Esophagus muscularis mucosa (tissue), 4 donors: ENCODE measurements at regions not wholly inside any gene's neighbourhood (a gene's known extent, or its start where the extent isn't known, plus 50 kb on each side); places are given as distances from the start of the nearest gene placed in this dataset.

Experiments used
- DNase-seq: peaks from one replicate; pipeline ENCODE4 v3.0.0-alpha.2; 2017; ENCODE audit errors: extremely low spot score
- H3K27ac ChIP-seq, 4 donors: fragments of 200-600 bp; sonication (generic); replicated peaks in 1 of 4; 1 replicate in 3 of 4; 2 replicates in 1 of 4; pipeline ENCODE4 v1.5.1; 2016 to 2019; ENCODE audit warnings: mild to moderate bottlenecking in 1 of 4
- H3K27me3 ChIP-seq, 4 donors: fragments of 200-600 bp; sonication (generic); one replicate each; pipeline versions ENCODE4 v1.5.1 to v1.6.0; 2016 to 2019
- H3K36me3 ChIP-seq, 4 donors: fragments of 200-600 bp; sonication (generic); one replicate each; pipeline ENCODE4 v1.5.1; 2016 to 2019
- H3K4me1 ChIP-seq, 4 donors: fragments of 200-600 bp; sonication (generic); one replicate each; pipeline ENCODE4 v1.5.1; 2016 to 2019
- H3K4me3 ChIP-seq, 4 donors: fragments of 200-600 bp; sonication (generic); 1 replicate in 2 of 4; 2 replicates in 2 of 4; pipeline ENCODE4 v1.5.1; 2016 to 2019; ENCODE audit warnings: mild to moderate bottlenecking in 4 of 4, moderate library complexity in 1 of 4
- H3K9me3 ChIP-seq, 4 donors: fragments of 200-600 bp; sonication (generic); 1 replicate in 3 of 4; 2 replicates in 1 of 4; pipeline ENCODE4 v1.5.1; 2016 to 2019
- CTCF ChIP-seq, 3 experiments: fragments of 200-600 bp in 2 of 3; fragments of 450-650 bp in 1 of 3; sonication (generic) in 2 of 3; IDR thresholded peaks; one replicate each; pipeline ENCODE4 v1.5.1; 2017 to 2019; ENCODE audit warnings: antibody characterized with exemption in 3 of 3, mild to moderate bottlenecking in 2 of 3, moderate library complexity in 1 of 3
- EP300 ChIP-seq: sonication (generic); formaldehyde crosslinking; IDR thresholded peaks from one replicate; pipeline ENCODE4 v1.6.1; 2017; ENCODE audit warnings: antibody characterized with exemption
- POLR2A ChIP-seq: fragments of 450-650 bp; IDR thresholded peaks from one replicate; pipeline ENCODE4 v1.6.1; 2017; ENCODE audit warnings: antibody characterized with exemption, moderate library complexity, mild to moderate bottlenecking, low read depth
- POLR2AphosphoS5 ChIP-seq, 2 donors: sonication (generic); formaldehyde crosslinking; IDR thresholded peaks; one replicate each; pipeline ENCODE4 v1.6.1; 2017; ENCODE audit warnings: antibody characterized with exemption in 2 of 2
- WGBS: methylation state at CpG from one replicate; pipeline ENCODE4 v1.1.5; 2018; 5-methylcytosine and 5-hydroxymethylcytosine counted together
- intact Hi-C: fragments of 100-400 bp; cut with DNase I; formaldehyde crosslinking; loops from one replicate; pipeline ENCODE4 v1.15.1; 2023

GRCh38 chrX:51024106-51024696 is 113.7 kb downstream of the BMP15 start:
- WGBS, result 45% methylated on average over 5 of the region's 5 CpGs
- intact Hi-C loops, result loop anchor here (10.0 kb wide), 1 partner anchor 59 kb away; no protein-coding TSS in a partner anchor

GRCh38 chrX:51026862-51027261 is 116.3 kb downstream of the BMP15 start:
- no peak overlapping the region for H3K4me3 ChIP-seq
- H3K9me3 ChIP-seq, result no peaks in the 10 kb centered on the region
- no peak overlapping the region for H3K27ac ChIP-seq
- WGBS, result 86% methylated on average over 3 of the region's 3 CpGs
- no peaks in the 10 kb centered on the region for H3K27me3 ChIP-seq
- TF ChIP-seq POLR2A, result no peak
- TF ChIP-seq POLR2AphosphoS5 (IDR thresholded peaks at IDR 0.05), result no peak
- TF ChIP-seq EP300, result no peak
- no peak for TF ChIP-seq CTCF (IDR thresholded peaks at IDR 0.05)
- no peaks in the 10 kb centered on the region for H3K36me3 ChIP-seq
- DNase-seq, result no peak
- no peaks in the 10 kb centered on the region for H3K4me1 ChIP-seq
- intact Hi-C loops, result loop anchor here (10.0 kb wide), 1 partner anchor 62 kb away; no protein-coding TSS in a partner anchor

More at GRCh38 chrX:51024106-51024696, 113.7 kb downstream of the BMP15 start:
- no peaks in the 10 kb centered on the region for H3K27me3 ChIP-seq
- no peak for TF ChIP-seq POLR2A
- no peak for TF ChIP-seq EP300
- no peak for TF ChIP-seq POLR2AphosphoS5 (IDR thresholded peaks at IDR 0.05)
- no peak for TF ChIP-seq CTCF (IDR thresholded peaks at IDR 0.05)
- H3K4me3 ChIP-seq, result no peak overlapping the region
- peaks cover 0 to 8% (median 0%) of the 10 kb centered on the region in 4 donors for H3K9me3 ChIP-seq
- no peaks in the 10 kb centered on the region for H3K36me3 ChIP-seq
- H3K27ac ChIP-seq, result no peak overlapping the region
- no peaks in the 10 kb centered on the region for H3K4me1 ChIP-seq
- DNase-seq, result no peak

- Histone ChIP-seq H3K4me1 (no peaks in the 10 kb centered on the region), H3K27me3 (no peaks in the 10 kb centered on the region), H3K9me3 (no peaks in the 10 kb centered on the region), H3K36me3 (no peaks in the 10 kb centered on the region), H3K27ac (no peak overlapping the region), H3K4me3 (no peak overlapping the region)
- no peak for TF ChIP-seq POLR2AphosphoS5 (IDR thresholded peaks at IDR 0.05)
- TF ChIP-seq CTCF (IDR thresholded peaks at IDR 0.05), result no peak
- TF ChIP-seq POLR2A, result no peak
- TF ChIP-seq EP300, result no peak
- DNase-seq, result no peak
- 65% methylated on average over 3 of the region's 3 CpGs for WGBS
- intact Hi-C loops, result no loop called here
These were observed 125.2 kb downstream of the BMP15 start for GRCh38 chrX:51035746-51036145.

- no peak for DNase-seq
- Histone ChIP-seq H3K4me1 (no peaks in the 10 kb centered on the region), H3K36me3 (no peaks in the 10 kb centered on the region), H3K27ac (no peak overlapping the region), H3K27me3 (peaks cover 0 to 7% (median 0%) of the 10 kb centered on the region in 4 donors), H3K4me3 (no peak overlapping the region), H3K9me3 (no peaks in the 10 kb centered on the region)
- intact Hi-C loops, result no loop called here
- WGBS, result 67% methylated on average over 1 of the region's 2 CpGs
- no peak for TF ChIP-seq POLR2A
- no peak for TF ChIP-seq CTCF (IDR thresholded peaks at IDR 0.05)
- no peak for TF ChIP-seq EP300
- TF ChIP-seq POLR2AphosphoS5 (IDR thresholded peaks at IDR 0.05), result no peak
These were observed 137.4 kb downstream of the BMP15 start for GRCh38 chrX:51047950-51048349.

- H3K4me1 ChIP-seq, result no peaks in the 10 kb centered on the region
- H3K4me3 ChIP-seq, result no peak overlapping the region
- no peak for DNase-seq
- no peaks in the 10 kb centered on the region for H3K27me3 ChIP-seq
- H3K36me3 ChIP-seq, result no peaks in the 10 kb centered on the region
- TF ChIP-seq POLR2A, result no peak
- TF ChIP-seq EP300, result no peak
- TF ChIP-seq POLR2AphosphoS5 (IDR thresholded peaks at IDR 0.05), result no peak
- no peak for TF ChIP-seq CTCF (IDR thresholded peaks at IDR 0.05)
- H3K27ac ChIP-seq, result no peak overlapping the region
- H3K9me3 ChIP-seq, result no peaks in the 10 kb centered on the region
- intact Hi-C loops, result no loop called here
- WGBS, result 73% methylated on average over 6 of the region's 6 CpGs
These were observed 143.2 kb downstream of the BMP15 start for GRCh38 chrX:51053741-51054140.
